A549 (cell line): ENCODE measurements at regions not wholly inside any gene's neighbourhood (a gene's known extent, or its start where the extent isn't known, plus 50 kb on each side); places are given as distances from the start of the nearest gene placed in this dataset.

Experiments used
- ATAC-seq, 2 experiments: fragments of 200-7000 bp in 1 of 2; fragments of >200 bp in 1 of 2; cut with Nextera tagmentation in 1 of 2; cut with Tn5 transposase in 1 of 2; 3 replicates each; pipeline versions ENCODE4 v1.8.0 to v1.9.1; 2018 to 2020; ENCODE audit warnings: mild to moderate bottlenecking in 1 of 2, moderate library complexity in 1 of 2
- CTCF ChIA-PET: fragments of 300-600 bp; sonication (Branson Sonifier 250); formaldehyde crosslinking; extraction: SDS; loops from one replicate; lab custom pipeline; 2021; ENCODE audit warnings: antibody characterized with exemption, inconsistent platforms; lab: Yijun Ruan, JAX
- POLR2A ChIA-PET: fragments of 350-600 bp; formaldehyde crosslinking; extraction: SDS; loops from one replicate; lab custom pipeline; 2021; ENCODE audit warnings: antibody characterized with exemption, inconsistent platforms; lab: Yijun Ruan, JAX
- DNase-seq, 2 experiments: peaks; one replicate each; pipeline versions ENCODE4 v3.0.0 to v3.0.0-alpha.2; 2011 to 2016; ENCODE audit warnings: low read depth in 1 of 2, low spot score in 1 of 2
- FAIRE-seq: peaks from 2 replicates; lab custom pipeline; 2011; peaks lifted over from hg19 to GRCh38; lab: Jason Lieb, UNC
- H3K27ac ChIP-seq, 2 experiments: fragments of >200 bp; sonication (Bioruptor Twin); formaldehyde crosslinking; 3 replicates each; pipeline ENCODE4 v1.5.1; 2016 to 2017
- H3K4me1 ChIP-seq: fragments of >200 bp; sonication (Bioruptor Twin); formaldehyde crosslinking; 3 replicates; pipeline ENCODE4 v1.6.1; 2016
- H3K4me2 ChIP-seq: fragments of >200 bp; sonication (Bioruptor Twin); formaldehyde crosslinking; 3 replicates; pipeline ENCODE4 v1.6.1; 2016
- H3K4me3 ChIP-seq: fragments of >200 bp; sonication (Bioruptor Twin); formaldehyde crosslinking; 3 replicates; pipeline ENCODE4 v1.5.1; 2016
- H3K9me3 ChIP-seq: fragments of >200 bp; sonication (Bioruptor Twin); formaldehyde crosslinking; 3 replicates; pipeline ENCODE4 v1.6.1; 2016
- CBX2 ChIP-seq: fragments of 200-600 bp; sonication (generic); IDR thresholded peaks from 2 replicates; pipeline ENCODE4 v1.6.1; 2016; ENCODE audit warnings: low read depth, mild to moderate bottlenecking, borderline replicate concordance
- CBX8 ChIP-seq: fragments of 200-600 bp; sonication (generic); IDR thresholded peaks from 2 replicates; pipeline ENCODE4 v1.6.1; 2016
- CHD2 ChIP-seq: fragments of 150-350 bp; IDR thresholded peaks from 2 replicates; pipeline ENCODE4 v1.6.1; 2014; ENCODE audit warnings: low read length; ENCODE audit not compliant: partially characterized antibody
- CHD4 ChIP-seq: fragments of 200-600 bp; sonication (generic); IDR thresholded peaks from 2 replicates; pipeline ENCODE4 v1.6.1; 2016; ENCODE audit warnings: antibody characterized with exemption, mild to moderate bottlenecking, borderline replicate concordance
- EHF ChIP-seq: fragments of 250-450 bp; sonication (Bioruptor Pico); IDR thresholded peaks from 2 replicates; pipeline ENCODE4 v1.5.0; 2020; ENCODE audit warnings: mild to moderate bottlenecking
- EP300 ChIP-seq, 2 experiments: fragments of >200 bp; sonication (Bioruptor Twin); formaldehyde crosslinking; IDR thresholded peaks; 2 replicates in 1 of 2; 3 replicates in 1 of 2; pipeline ENCODE4 v1.6.1; 2016 to 2017
- ESRRA ChIP-seq: fragments of 150-350 bp; IDR thresholded peaks from 2 replicates; pipeline ENCODE4 v1.6.1; 2014; ENCODE audit warnings: mild to moderate bottlenecking, low read length, borderline replicate concordance
- FOSL2 ChIP-seq, 2 experiments: fragments of 450-650 bp in 1 of 2; fragments of >200 bp in 1 of 2; sonication (Bioruptor Twin) in 1 of 2; formaldehyde crosslinking; IDR thresholded peaks; 2 replicates each; pipeline versions ENCODE4 v1.5.0 to v1.6.1; 2016 to 2020; ENCODE audit warnings: mild to moderate bottlenecking in 1 of 2, moderate library complexity in 1 of 2
- FOXS1 ChIP-seq: fragments of 250-450 bp; sonication (Bioruptor Pico); IDR thresholded peaks from 2 replicates; pipeline ENCODE4 v1.5.0; 2020; ENCODE audit warnings: mild to moderate bottlenecking, moderate library complexity
- HDAC2 ChIP-seq: fragments of 200-600 bp; sonication (generic); IDR thresholded peaks from 2 replicates; pipeline ENCODE4 v1.6.1; 2016
- HEYL ChIP-seq: fragments of 250-450 bp; sonication (Bioruptor Pico); IDR thresholded peaks from 2 replicates; pipeline ENCODE4 v1.8.0; 2021; ENCODE audit warnings: mild to moderate bottlenecking, moderate library complexity
- HOXB13 ChIP-seq: fragments of 250-450 bp; sonication (Bioruptor Pico); IDR thresholded peaks from 2 replicates; pipeline ENCODE4 v1.5.0; 2020; ENCODE audit warnings: low read depth, mild to moderate bottlenecking, moderate library complexity
- JUN ChIP-seq, 2 experiments: fragments of >200 bp; sonication (Bioruptor Twin); formaldehyde crosslinking; IDR thresholded peaks; 2 replicates in 1 of 2; 3 replicates in 1 of 2; pipeline ENCODE4 v1.6.1; 2016 to 2017
- JUNB ChIP-seq: fragments of >200 bp; sonication (Bioruptor Twin); formaldehyde crosslinking; IDR thresholded peaks from 2 replicates; pipeline ENCODE4 v1.6.1; 2016
- KDM1A ChIP-seq: fragments of 200-600 bp; sonication (generic); IDR thresholded peaks from 2 replicates; pipeline ENCODE4 v1.6.1; 2016; ENCODE audit warnings: low read depth, mild to moderate bottlenecking
- KDM5A ChIP-seq: fragments of 200-600 bp; sonication (generic); IDR thresholded peaks from 2 replicates; pipeline ENCODE4 v1.6.1; 2016; ENCODE audit warnings: antibody characterized with exemption, mild to moderate bottlenecking
- MYC ChIP-seq: IDR thresholded peaks from 2 replicates; pipeline ENCODE4 v1.6.1; 2012; ENCODE audit warnings: mild to moderate bottlenecking, inconsistent platforms, low read length, improper control_type of control experiment, borderline replicate concordance
- RAD21 ChIP-seq, 2 experiments: fragments of >200 bp in 1 of 2; sonication (Bioruptor Twin) in 1 of 2; formaldehyde crosslinking in 1 of 2; IDR thresholded peaks in 1 of 2; conservative IDR thresholded peaks in 1 of 2; 2 replicates in 1 of 2; 3 replicates in 1 of 2; pipeline ENCODE4 v1.6.1; 2012 to 2018; ENCODE audit warnings: inconsistent platforms in 1 of 2
- RARB ChIP-seq: fragments of 250-450 bp; sonication (Bioruptor Pico); IDR thresholded peaks from 2 replicates; pipeline ENCODE4 v1.8.0; 2021; ENCODE audit warnings: mild to moderate bottlenecking, moderate library complexity
- RCOR1 ChIP-seq: fragments of 150-350 bp; IDR thresholded peaks from 2 replicates; pipeline ENCODE4 v1.6.1; 2014; ENCODE audit warnings: antibody characterized with exemption, low read length, low read depth
- RNF2 ChIP-seq: fragments of 200-600 bp; sonication (generic); IDR thresholded peaks from 2 replicates; pipeline ENCODE4 v1.6.1; 2016; ENCODE audit warnings: low read depth, mild to moderate bottlenecking, antibody characterized with exemption, moderate library complexity, borderline replicate concordance
- ZC3H11A ChIP-seq: fragments of 450-650 bp; IDR thresholded peaks from 2 replicates; pipeline ENCODE4 v1.6.1; 2014; ENCODE audit warnings: antibody characterized with exemption, mild to moderate bottlenecking
- ZFP36 ChIP-seq: fragments of 450-650 bp; IDR thresholded peaks from 2 replicates; pipeline ENCODE4 v1.6.1; 2014; ENCODE audit warnings: borderline replicate concordance; ENCODE audit not compliant: partially characterized antibody
- ZSCAN20 ChIP-seq: fragments of 250-450 bp; sonication (Bioruptor Pico); IDR thresholded peaks from 2 replicates; pipeline ENCODE4 v1.8.0; 2022; ENCODE audit warnings: mild to moderate bottlenecking, moderate library complexity
- WGBS: methylation state at CpG from one replicate; pipeline ENCODE4 v1.1.6; 2017; ENCODE audit errors: missing lambda C conversion rate; 5-methylcytosine and 5-hydroxymethylcytosine counted together
- TF ChIP-seq, protein P1 (sequence below): fragments of 250-450 bp; sonication (Bioruptor Pico); IDR thresholded peaks from 2 replicates; pipeline ENCODE4 v1.5.0; 2020; ENCODE audit warnings: low read depth, mild to moderate bottlenecking, moderate library complexity
- TF ChIP-seq, protein P2 (sequence below): fragments of 200-600 bp; sonication (generic); IDR thresholded peaks from 2 replicates; pipeline ENCODE4 v1.6.1; 2016; ENCODE audit warnings: antibody characterized with exemption, mild to moderate bottlenecking, moderate library complexity
- TF ChIP-seq, protein P3 (sequence below): IDR thresholded peaks from 2 replicates; pipeline ENCODE4 v1.6.1; 2012; ENCODE audit warnings: low read depth, borderline replicate concordance
- TF ChIP-seq, protein P4 (sequence below): fragments of 250-450 bp; sonication (Bioruptor Pico); IDR thresholded peaks from 2 replicates; pipeline ENCODE4 v1.5.0; 2021; ENCODE audit warnings: mild to moderate bottlenecking, moderate library complexity, borderline replicate concordance
- TF ChIP-seq, protein P5 (sequence below): fragments of 450-650 bp; IDR thresholded peaks from 2 replicates; pipeline ENCODE4 v1.6.1; 2014; ENCODE audit warnings: antibody characterized with exemption

DNA sequence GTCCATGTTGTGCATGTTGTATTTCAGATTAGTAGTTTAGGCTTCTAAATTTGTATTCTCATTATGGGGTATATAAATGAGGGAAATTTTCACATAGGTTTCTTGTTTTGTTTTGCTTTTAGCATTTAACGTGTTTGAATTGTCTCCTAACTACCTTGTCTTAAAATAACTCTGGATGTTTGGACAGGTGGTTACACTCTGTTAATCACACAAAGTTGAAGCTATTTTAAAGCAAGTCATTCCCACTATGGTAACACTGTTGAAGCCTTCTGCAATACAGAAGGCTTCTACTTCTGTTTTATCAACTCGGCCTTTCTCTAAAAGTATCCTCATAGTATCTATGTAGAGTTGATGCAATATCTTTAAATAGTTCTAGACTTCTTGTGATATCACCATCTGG, 245.3 kb upstream of the HTR2A start:
- Histone ChIP-seq H3K27ac (no peak overlapping the region), H3K4me3 (no peak overlapping the region), H3K4me1 (no peaks in the 10 kb centered on the region), H3K4me2 (no peak overlapping the region), H3K9me3 (no peaks in the 10 kb centered on the region)
- ATAC-seq (no peak), FAIRE-seq (no peak), DNase-seq (no peak)
- POLR2A ChIA-PET: no interaction called here
- 0% methylated on average over 2 of the region's 2 CpGs for WGBS
- CTCF ChIA-PET: no interaction called here
- TF ChIP-seq, protein P1, sequence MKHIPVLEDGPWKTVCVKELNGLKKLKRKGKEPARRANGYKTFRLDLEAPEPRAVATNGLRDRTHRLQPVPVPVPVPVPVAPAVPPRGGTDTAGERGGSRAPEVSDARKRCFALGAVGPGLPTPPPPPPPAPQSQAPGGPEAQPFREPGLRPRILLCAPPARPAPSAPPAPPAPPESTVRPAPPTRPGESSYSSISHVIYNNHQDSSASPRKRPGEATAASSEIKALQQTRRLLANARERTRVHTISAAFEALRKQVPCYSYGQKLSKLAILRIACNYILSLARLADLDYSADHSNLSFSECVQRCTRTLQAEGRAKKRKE (CRISPR knock-in tag): no peak

DNA sequence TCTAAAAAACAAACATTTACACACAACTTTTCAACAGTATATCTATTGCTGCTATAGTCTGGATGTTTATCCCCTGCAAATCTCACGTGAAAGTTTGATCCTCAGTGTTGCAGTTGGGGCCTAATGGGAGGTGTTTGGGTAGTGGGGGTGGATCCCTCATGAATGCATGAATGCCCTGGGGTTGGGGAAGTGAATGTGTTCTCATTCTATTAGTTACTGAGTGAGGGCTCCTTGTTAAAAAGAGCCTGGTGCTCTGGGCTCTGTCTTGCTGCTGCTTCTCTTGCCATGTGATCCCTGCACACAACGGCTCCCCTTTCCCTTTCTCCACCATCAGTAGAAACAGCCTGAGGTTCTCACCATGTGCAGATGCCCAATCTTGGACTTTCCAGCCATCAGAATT, 242.7 kb upstream of the HTR2A start:
- Histone ChIP-seq H3K4me2 (no peak overlapping the region), H3K9me3 (no peaks in the 10 kb centered on the region), H3K4me1 (no peaks in the 10 kb centered on the region), H3K4me3 (no peak overlapping the region), H3K27ac (no peak overlapping the region)
- DNase-seq (no peak), ATAC-seq (no peak), FAIRE-seq (no peak)
- TF ChIP-seq, protein P2, sequence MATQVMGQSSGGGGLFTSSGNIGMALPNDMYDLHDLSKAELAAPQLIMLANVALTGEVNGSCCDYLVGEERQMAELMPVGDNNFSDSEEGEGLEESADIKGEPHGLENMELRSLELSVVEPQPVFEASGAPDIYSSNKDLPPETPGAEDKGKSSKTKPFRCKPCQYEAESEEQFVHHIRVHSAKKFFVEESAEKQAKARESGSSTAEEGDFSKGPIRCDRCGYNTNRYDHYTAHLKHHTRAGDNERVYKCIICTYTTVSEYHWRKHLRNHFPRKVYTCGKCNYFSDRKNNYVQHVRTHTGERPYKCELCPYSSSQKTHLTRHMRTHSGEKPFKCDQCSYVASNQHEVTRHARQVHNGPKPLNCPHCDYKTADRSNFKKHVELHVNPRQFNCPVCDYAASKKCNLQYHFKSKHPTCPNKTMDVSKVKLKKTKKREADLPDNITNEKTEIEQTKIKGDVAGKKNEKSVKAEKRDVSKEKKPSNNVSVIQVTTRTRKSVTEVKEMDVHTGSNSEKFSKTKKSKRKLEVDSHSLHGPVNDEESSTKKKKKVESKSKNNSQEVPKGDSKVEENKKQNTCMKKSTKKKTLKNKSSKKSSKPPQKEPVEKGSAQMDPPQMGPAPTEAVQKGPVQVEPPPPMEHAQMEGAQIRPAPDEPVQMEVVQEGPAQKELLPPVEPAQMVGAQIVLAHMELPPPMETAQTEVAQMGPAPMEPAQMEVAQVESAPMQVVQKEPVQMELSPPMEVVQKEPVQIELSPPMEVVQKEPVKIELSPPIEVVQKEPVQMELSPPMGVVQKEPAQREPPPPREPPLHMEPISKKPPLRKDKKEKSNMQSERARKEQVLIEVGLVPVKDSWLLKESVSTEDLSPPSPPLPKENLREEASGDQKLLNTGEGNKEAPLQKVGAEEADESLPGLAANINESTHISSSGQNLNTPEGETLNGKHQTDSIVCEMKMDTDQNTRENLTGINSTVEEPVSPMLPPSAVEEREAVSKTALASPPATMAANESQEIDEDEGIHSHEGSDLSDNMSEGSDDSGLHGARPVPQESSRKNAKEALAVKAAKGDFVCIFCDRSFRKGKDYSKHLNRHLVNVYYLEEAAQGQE: no peak
- no peak for TF ChIP-seq CBX2
- no peak for TF ChIP-seq MYC
- no peak for TF ChIP-seq ESRRA
- no peak for TF ChIP-seq HEYL (CRISPR knock-in tag)
- TF ChIP-seq FOXS1 (CRISPR knock-in tag): no peak
- no peak for TF ChIP-seq JUNB
- no peak for TF ChIP-seq EP300 (IDR thresholded peaks at IDR 0.05)
- TF ChIP-seq CBX8: no peak
- TF ChIP-seq CHD2: no peak
- TF ChIP-seq, protein P3, sequence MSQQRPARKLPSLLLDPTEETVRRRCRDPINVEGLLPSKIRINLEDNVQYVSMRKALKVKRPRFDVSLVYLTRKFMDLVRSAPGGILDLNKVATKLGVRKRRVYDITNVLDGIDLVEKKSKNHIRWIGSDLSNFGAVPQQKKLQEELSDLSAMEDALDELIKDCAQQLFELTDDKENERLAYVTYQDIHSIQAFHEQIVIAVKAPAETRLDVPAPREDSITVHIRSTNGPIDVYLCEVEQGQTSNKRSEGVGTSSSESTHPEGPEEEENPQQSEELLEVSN: no peak
- no peak for TF ChIP-seq KDM1A
- TF ChIP-seq RARB: no peak
- no peak for TF ChIP-seq ZC3H11A
- no peak for TF ChIP-seq EHF
- TF ChIP-seq ZFP36: no peak
- no peak for TF ChIP-seq HOXB13 (CRISPR knock-in tag)
- no peak for TF ChIP-seq FOSL2 (IDR thresholded peaks at IDR 0.05)
- TF ChIP-seq FOSL2 (CRISPR knock-in tag; IDR thresholded peaks at IDR 0.05): no peak
- no peak for TF ChIP-seq HDAC2
- ChIA-PET CTCF (no interaction called here), POLR2A (no interaction called here)
- 0% methylated on average over 2 of the region's 2 CpGs for WGBS

DNA sequence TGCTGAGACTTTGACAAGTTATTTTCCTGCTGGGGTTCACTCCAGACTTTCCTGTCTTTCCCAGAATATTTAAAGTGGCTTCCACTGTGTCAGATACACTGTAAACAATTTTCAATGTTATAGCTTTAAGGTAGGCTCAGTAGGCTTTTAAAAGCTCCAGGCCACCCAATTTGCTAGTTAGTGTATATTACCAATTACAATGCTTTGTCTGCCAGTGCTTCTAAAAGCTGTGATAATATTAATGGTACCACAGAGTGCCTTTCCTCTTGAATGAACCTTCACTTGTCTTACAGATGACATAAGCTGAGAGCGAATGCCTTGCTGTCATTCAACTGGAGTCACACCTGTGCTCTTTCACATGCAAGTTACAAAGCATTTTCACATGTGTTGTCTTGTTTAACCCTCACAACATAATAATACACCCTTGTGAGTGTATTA, 239.7 kb upstream of the HTR2A start:
- ChIA-PET CTCF (no interaction called here), POLR2A (no interaction called here)
- no peaks in the 10 kb centered on the region for H3K4me1 ChIP-seq
- H3K4me3 ChIP-seq: no peak overlapping the region
- no peak overlapping the region for H3K27ac ChIP-seq
- WGBS: 20% methylated on average over 1 of the region's 1 CpG
- FAIRE-seq (no peak), DNase-seq (no peak), ATAC-seq (no peak)
- no peak overlapping the region for H3K4me2 ChIP-seq
- no peaks in the 10 kb centered on the region for H3K9me3 ChIP-seq
- TF ChIP-seq RAD21 (conservative IDR thresholded peaks at IDR 0.05 in 1 of 2, IDR thresholded peaks at IDR 0.05 in 1 of 2) (no peak), ZSCAN20 (CRISPR knock-in tag) (no peak), RCOR1 (no peak), HEYL (CRISPR knock-in tag) (no peak), MYC (no peak), RNF2 (no peak), JUN (IDR thresholded peaks at IDR 0.05) (no peak), CHD4 (no peak), KDM5A (no peak)
- TF ChIP-seq, protein P4, sequence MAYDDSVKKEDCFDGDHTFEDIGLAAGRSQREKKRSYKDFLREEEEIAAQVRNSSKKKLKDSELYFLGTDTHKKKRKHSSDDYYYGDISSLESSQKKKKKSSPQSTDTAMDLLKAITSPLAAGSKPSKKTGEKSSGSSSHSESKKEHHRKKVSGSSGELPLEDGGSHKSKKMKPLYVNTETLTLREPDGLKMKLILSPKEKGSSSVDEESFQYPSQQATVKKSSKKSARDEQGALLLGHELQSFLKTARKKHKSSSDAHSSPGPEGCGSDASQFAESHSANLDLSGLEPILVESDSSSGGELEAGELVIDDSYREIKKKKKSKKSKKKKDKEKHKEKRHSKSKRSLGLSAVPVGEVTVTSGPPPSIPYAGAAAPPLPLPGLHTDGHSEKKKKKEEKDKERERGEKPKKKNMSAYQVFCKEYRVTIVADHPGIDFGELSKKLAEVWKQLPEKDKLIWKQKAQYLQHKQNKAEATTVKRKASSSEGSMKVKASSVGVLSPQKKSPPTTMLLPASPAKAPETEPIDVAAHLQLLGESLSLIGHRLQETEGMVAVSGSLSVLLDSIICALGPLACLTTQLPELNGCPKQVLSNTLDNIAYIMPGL (CRISPR knock-in tag): no peak
- TF ChIP-seq, protein P5, sequence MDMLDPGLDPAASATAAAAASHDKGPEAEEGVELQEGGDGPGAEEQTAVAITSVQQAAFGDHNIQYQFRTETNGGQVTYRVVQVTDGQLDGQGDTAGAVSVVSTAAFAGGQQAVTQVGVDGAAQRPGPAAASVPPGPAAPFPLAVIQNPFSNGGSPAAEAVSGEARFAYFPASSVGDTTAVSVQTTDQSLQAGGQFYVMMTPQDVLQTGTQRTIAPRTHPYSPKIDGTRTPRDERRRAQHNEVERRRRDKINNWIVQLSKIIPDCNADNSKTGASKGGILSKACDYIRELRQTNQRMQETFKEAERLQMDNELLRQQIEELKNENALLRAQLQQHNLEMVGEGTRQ: no peak
